ENCODE measurements at regions not wholly inside any gene's neighbourhood (a gene's known extent, or its start where the extent isn't known, plus 50 kb on each side); places are given as distances from the start of the nearest gene placed in this dataset.
"Not testable (repeated sequence)": the region's sequence is repeated elsewhere in the genome, so short reads cannot be mapped to it uniquely, and the experiment has no call there.

DNA sequence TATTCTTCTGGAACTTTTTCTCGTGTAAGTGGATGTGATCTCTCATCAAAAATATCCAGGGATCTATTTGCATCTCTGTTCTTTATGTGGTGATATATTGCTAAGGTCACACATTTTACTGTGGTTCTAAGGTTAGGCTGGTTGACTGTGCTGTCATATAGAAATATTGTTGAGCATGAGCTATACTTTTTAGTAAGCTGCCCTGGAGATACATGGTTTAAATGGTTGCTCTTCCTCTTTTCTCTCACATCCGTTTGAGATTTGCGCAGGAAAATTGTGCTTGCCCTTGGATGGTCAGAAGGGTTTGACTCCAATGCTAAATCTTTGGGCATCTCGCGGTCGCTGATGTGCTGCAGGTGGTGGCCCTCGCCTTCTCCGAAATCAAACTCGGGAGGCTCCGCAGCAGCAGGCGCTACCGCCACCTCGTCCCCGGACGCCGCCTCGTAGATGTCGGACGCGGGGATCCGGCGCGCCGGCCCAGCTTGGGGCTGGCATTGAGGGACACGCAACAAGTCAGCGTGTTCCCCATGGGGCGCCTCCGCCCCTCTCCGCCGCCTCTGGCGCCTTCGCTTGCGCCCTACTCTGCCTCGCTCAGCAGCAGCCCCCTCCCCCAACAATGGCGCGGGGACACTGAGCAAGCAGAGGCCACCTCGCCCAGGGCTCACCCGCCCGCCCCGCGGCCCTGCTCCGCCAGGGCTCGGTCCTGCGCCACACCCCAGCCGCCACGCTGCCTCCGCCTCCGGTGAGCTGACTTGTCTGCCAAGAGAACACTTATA lies 154.5 kb downstream of the MSN start:
- H3K9ac ChIP-seq (ENCODE audit: low read length) = no peak overlapping the region
- no peaks in the 10 kb centered on the region for H3K4me1 ChIP-seq (ENCODE audit: control insufficient read depth, insufficient read depth, low read length)
- H3K36me3 ChIP-seq (ENCODE audit: control insufficient read depth, insufficient read depth, low read length, severe bottlenecking) = no peaks in the 10 kb centered on the region
- H3K27me3 ChIP-seq (replicated peaks; ENCODE audit: control insufficient read depth, insufficient read depth, low read length) = peaks cover 17% of the 10 kb centered on the region
- peaks cover 4% of the 10 kb centered on the region for H3K9me3 ChIP-seq (ENCODE audit: control insufficient read depth, low read length)
- DNase-seq (ENCODE audit: low read depth) = peak; percentile 3
- peak overlapping the region; percentile 50 for H3K4me3 ChIP-seq (ENCODE audit: low read length)

DNA sequence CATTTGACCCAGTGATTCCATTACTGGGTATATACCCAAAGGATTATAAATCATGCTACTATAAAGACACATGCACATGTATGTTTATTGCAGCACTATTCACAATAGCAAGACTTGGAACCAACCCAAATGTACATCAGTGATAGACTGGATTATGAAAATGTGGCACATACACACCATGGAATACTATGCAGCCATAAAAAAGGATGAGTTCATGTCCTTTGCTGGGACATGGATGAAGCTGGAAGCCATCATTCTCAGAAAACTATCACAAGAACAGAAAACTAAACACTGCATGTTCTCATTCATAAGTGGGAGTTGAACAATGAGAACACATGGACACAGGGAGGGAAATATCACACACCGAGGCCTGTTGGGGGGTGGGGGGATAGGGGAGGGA lies 152.5 kb downstream of the MSN start:
- H3K36me3 ChIP-seq (ENCODE audit: control insufficient read depth, insufficient read depth, low read length, severe bottlenecking); H3K4me1 ChIP-seq (ENCODE audit: control insufficient read depth, insufficient read depth, low read length); DNase-seq (ENCODE audit: low read depth); H3K9ac ChIP-seq (ENCODE audit: low read length); H3K4me3 ChIP-seq (ENCODE audit: low read length); H3K9me3 ChIP-seq (ENCODE audit: control insufficient read depth, low read length): not testable (repeated sequence)
- H3K27me3 ChIP-seq (replicated peaks; ENCODE audit: control insufficient read depth, insufficient read depth, low read length) = peaks cover 19% of the 10 kb centered on the region

DNA sequence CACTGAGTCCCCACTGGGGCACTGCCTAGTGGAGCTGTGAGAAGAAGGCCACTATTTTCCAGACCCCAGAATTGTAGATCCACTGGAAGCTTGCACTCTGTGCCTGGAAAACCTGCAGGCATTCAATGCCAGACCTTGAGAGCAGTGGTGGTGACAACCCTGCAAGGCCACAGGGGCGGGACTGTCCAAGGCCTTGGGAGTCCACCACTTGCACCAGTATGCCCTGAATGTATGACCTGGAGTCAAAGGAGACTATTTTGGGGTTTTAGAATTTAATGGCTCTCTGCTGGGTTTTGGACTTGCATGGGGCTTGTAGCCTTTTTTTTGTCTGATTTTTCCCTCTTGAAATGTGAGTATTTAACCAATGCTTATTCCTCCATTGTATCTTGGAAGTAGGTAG lies 145.8 kb downstream of the MSN start:
- Histone ChIP-seq H3K4me1 (ENCODE audit: control insufficient read depth, insufficient read depth, low read length) (no peaks in the 10 kb centered on the region), H3K36me3 (ENCODE audit: control insufficient read depth, insufficient read depth, low read length, severe bottlenecking) (no peaks in the 10 kb centered on the region)

DNA sequence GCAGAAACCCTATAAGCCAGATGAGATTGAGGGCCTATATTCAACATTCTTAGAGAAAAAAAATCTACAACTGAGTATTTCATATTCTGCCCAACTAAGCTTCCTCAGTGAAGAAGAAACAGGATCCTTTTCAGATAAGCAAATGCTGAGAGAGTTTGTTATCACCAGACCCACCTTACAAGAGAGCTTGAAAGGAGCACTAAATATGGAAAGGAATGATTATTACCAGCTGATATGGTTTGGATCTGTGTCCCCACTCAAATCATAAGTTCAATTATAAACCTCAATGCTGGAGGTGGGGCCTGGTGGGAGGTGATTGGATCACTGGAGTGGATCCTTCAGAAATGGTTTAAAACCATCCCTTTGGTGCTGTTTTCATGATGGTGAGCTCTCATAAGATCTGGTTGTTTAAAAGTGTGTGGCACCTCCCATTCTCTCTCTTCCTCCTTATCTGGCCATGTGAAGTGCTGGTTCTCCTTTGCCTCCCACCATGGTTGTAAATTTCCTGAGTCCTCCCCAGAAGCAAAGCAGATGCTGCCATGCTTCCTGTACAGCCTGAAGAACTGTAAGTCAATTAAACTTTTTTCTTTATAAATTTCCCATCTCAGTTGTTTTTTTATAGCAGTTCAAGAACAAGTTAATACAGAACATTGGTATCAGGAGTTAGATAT lies 144.2 kb downstream of the MSN start:
- H3K9ac ChIP-seq (ENCODE audit: low read length) = no peak overlapping the region
- H3K9me3 ChIP-seq (ENCODE audit: control insufficient read depth, low read length) = peaks cover 38% of the 10 kb centered on the region
- peaks cover 23% of the 10 kb centered on the region for H3K27me3 ChIP-seq (replicated peaks; ENCODE audit: control insufficient read depth, insufficient read depth, low read length)
- H3K4me3 ChIP-seq (ENCODE audit: low read length) = no peak overlapping the region
- H3K36me3 ChIP-seq (ENCODE audit: control insufficient read depth, insufficient read depth, low read length, severe bottlenecking) = no peaks in the 10 kb centered on the region
- no peak for DNase-seq (ENCODE audit: low read depth)
- H3K4me1 ChIP-seq (ENCODE audit: control insufficient read depth, insufficient read depth, low read length) = no peaks in the 10 kb centered on the region

More for the DNA sequence above, 145.8 kb downstream of the MSN start:
- Histone ChIP-seq H3K9me3 (ENCODE audit: control insufficient read depth, low read length) (peaks cover 38% of the 10 kb centered on the region), H3K27me3 (replicated peaks; ENCODE audit: control insufficient read depth, insufficient read depth, low read length) (peaks cover 14% of the 10 kb centered on the region), H3K4me3 (ENCODE audit: low read length) (no peak overlapping the region), H3K9ac (ENCODE audit: low read length) (no peak overlapping the region)
- no peak for DNase-seq (ENCODE audit: low read depth)
